Mesothelial cell of epicardium (in vitro differentiated cells): ENCODE measurements at regions not wholly inside any gene's neighbourhood (a gene's known extent, or its start where the extent isn't known, plus 50 kb on each side); places are given as distances from the start of the nearest gene placed in this dataset.

Experiments
- DNase-seq, 2 experiments: peaks; one replicate each; pipeline ENCODE4 v3.0.0; 2021; ENCODE audit warnings: low spot score in 2 of 2; ENCODE audit not compliant: unreplicated experiment in 2 of 2
- H3K27ac Mint-ChIP-seq: 2 replicates; pipeline ENCODE4 v1.8.0; 2021; ENCODE audit warnings: mixed read lengths
- H3K27me3 Mint-ChIP-seq: 2 replicates; pipeline ENCODE4 v1.8.0; 2021; ENCODE audit warnings: low read depth, mixed read lengths
- H3K36me3 Mint-ChIP-seq: 2 replicates; pipeline ENCODE4 v1.8.0; 2021; ENCODE audit warnings: mixed read lengths
- H3K4me1 Mint-ChIP-seq: 2 replicates; pipeline ENCODE4 v1.8.0; 2021; ENCODE audit warnings: mixed read lengths
- H3K4me3 Mint-ChIP-seq: 2 replicates; pipeline ENCODE4 v1.8.0; 2021; ENCODE audit warnings: mild to moderate bottlenecking, moderate library complexity, mixed read lengths
- H3K9me3 Mint-ChIP-seq: 2 replicates; pipeline ENCODE4 v1.8.0; 2021; ENCODE audit warnings: mixed read lengths
- CTCF ChIP-seq: fragments of 200-600 bp; sonication (generic); IDR thresholded peaks from one replicate; pipeline ENCODE4 v1.5.0; 2021; ENCODE audit warnings: antibody characterized with exemption; ENCODE audit not compliant: unreplicated experiment

DNA sequence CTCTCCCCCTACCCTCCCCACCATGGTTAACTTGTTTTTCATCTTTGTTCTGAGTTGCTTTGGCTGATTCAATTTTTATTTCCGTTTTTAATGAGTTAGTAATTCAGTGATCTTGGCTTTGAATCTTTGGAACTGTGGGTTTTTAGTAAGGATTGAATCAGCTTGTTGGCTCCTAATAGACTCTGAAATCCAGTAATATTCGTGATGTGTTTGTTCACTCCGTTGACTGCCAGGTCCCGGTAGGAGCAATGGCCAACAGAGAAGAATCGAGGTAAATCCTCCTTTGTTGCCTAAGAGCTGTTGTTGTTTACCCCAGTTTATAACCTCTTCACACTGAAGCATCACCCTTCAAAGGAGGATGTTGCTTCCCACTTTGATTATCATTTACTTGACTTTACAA is 92.7 kb downstream of the PCSK1 start:
- Mint-ChIP-seq H3K4me1 (peaks cover 8% of the 10 kb centered on the region), H3K27me3 (peaks cover 7% of the 10 kb centered on the region), H3K27ac (no peak overlapping the region), H3K9me3 (no peaks in the 10 kb centered on the region), H3K36me3 (no peaks in the 10 kb centered on the region), H3K4me3 (no peak overlapping the region)
- DNase-seq, result no peak
- no peak for TF ChIP-seq CTCF

- Mint-ChIP-seq H3K27me3 (peaks cover 6% of the 10 kb centered on the region), H3K4me1 (peaks cover 8% of the 10 kb centered on the region), H3K36me3 (no peaks in the 10 kb centered on the region), H3K9me3 (no peaks in the 10 kb centered on the region), H3K27ac (no peak overlapping the region), H3K4me3 (no peak overlapping the region)
- no peak for TF ChIP-seq CTCF
- no peak for DNase-seq
These were observed 93.2 kb downstream of the PCSK1 start for GRCh38 chr5:96339862-96340261.

DNA sequence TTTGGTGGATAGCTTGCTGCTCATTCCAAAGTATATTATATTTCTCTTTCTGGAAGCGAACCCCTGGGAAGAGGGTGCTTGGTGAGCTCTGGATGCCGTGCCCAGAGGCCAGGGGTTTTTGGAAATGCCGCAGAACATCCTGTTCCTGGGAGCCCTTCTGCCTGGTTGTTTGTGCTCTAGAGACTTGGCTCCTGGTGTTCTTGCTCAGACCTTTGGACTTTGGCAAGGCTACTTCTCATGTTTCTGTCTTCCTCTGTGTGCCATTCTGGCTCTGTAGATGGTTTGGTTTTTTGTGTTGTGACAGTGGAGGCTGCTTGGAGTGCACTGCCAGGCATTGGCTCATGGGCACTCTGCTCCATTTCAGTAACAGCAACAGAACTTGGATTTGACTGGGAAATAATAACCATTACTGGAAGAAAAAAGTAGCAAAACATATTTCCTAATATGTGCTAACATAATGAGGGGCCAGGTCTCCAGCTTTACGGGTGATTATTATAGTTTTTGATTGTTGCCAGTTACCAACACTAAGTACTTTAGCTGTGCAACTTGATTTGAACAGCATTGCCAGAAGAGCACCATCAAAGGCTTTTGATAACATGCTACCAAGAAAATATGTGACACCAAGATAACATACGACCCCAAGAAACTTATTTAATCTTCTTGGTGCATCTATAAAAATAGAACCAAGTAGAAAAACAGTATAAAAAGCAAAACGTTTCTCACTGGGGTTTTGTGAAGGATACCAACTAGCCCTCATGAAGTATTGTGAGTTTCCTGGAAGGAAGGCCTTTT is 94.2 kb downstream of the PCSK1 start:
- TF ChIP-seq CTCF, result no peak
- H3K4me1 Mint-ChIP-seq, result peaks cover 8% of the 10 kb centered on the region
- H3K9me3 Mint-ChIP-seq, result no peaks in the 10 kb centered on the region
- peaks cover 2% of the 10 kb centered on the region for H3K27me3 Mint-ChIP-seq
- H3K4me3 Mint-ChIP-seq, result no peak overlapping the region
- H3K36me3 Mint-ChIP-seq, result no peaks in the 10 kb centered on the region
- DNase-seq, result no peak
- no peak overlapping the region for H3K27ac Mint-ChIP-seq

GRCh38 chr5:96338091-96338490 is 95.0 kb downstream of the PCSK1 start:
- Mint-ChIP-seq H3K27me3 (no peaks in the 10 kb centered on the region), H3K9me3 (no peaks in the 10 kb centered on the region), H3K36me3 (no peaks in the 10 kb centered on the region), H3K27ac (no peak overlapping the region), H3K4me1 (peaks cover 5% of the 10 kb centered on the region), H3K4me3 (no peak overlapping the region)
- TF ChIP-seq CTCF, result no peak
- no peak for DNase-seq

DNA sequence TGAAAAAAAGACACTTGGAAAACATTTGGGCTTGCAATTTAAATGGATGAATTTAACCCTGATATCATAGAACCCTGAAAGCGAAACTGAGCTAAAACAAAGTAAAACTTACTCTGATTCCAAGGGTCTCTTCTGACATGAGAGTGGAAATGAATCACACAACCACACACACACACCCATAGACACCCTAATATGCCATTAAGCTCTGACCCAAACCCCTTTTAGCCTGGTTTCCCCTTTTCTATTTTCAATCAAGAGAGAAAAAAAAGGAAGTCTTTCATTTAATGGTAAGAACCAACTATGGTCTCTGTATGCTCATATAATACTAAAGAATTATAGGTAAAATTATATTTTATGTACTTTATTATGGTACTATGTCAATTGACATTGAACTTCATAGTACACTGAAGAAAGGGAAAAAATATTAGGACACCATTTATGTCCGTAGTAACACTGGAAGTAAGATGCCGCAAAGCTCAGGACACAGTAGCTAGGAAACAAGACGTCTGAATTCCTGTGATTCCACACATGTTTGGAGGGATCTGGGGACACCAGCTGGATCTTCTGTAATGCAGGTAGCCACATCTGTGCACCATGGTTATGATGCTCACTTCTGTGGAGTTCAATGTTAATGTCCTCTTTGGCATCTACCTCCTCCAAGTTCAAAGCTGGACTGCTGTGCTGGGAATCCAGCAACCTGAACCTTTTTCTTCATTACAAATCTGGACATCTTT is 95.8 kb downstream of the PCSK1 start:
- H3K4me3 Mint-ChIP-seq, result no peak overlapping the region

More for the DNA sequence above, 95.8 kb downstream of the PCSK1 start:
- no peaks in the 10 kb centered on the region for H3K4me1 Mint-ChIP-seq
- H3K9me3 Mint-ChIP-seq, result no peaks in the 10 kb centered on the region
- no peaks in the 10 kb centered on the region for H3K27me3 Mint-ChIP-seq
- no peak overlapping the region for H3K27ac Mint-ChIP-seq
- DNase-seq, result no peak
- TF ChIP-seq CTCF, result no peak
- H3K36me3 Mint-ChIP-seq, result no peaks in the 10 kb centered on the region
